AG04450 (cell line): ENCODE measurements at regions not wholly inside any gene's neighbourhood (a gene's known extent, or its start where the extent isn't known, plus 50 kb on each side); places are given as distances from the start of the nearest gene placed in this dataset.
"Not testable (repeated sequence)": the region's sequence is repeated elsewhere in the genome, so short reads cannot be mapped to it uniquely, and the experiment has no call there.

ENCODE experiments used
- CTCF ChIA-PET: fragments of 300-600, 350-600 bp; formaldehyde crosslinking; extraction: SDS; loops from one replicate; lab custom pipeline; 2022; ENCODE audit warnings: antibody characterized with exemption, inconsistent platforms; lab: Charles Lee
- POLR2A ChIA-PET: fragments of 350-600 bp; formaldehyde crosslinking; extraction: SDS; loops from one replicate; lab custom pipeline; 2021; ENCODE audit warnings: antibody characterized with exemption, inconsistent platforms; lab: Yijun Ruan, JAX
- DNase-seq: peaks from one replicate; pipeline ENCODE4 v3.0.0-alpha.2; 2011; ENCODE audit warnings: low read depth, low spot score
- H3K27ac ChIP-seq: one replicate; pipeline ENCODE4 v1.5.1; 2012; ENCODE audit warnings: low read depth, low read length, control low read depth
- H3K27me3 ChIP-seq: one replicate; pipeline ENCODE4 v1.6.0; 2012; ENCODE audit warnings: low read length; ENCODE audit not compliant: control insufficient read depth, insufficient read depth
- H3K4me3 ChIP-seq: 2 replicates; pipeline ENCODE4 v1.5.1; 2011; ENCODE audit warnings: mild to moderate bottlenecking, low read depth, low read length, control low read depth
- H3K9me3 ChIP-seq: 2 replicates; pipeline ENCODE4 v1.5.1; 2012; ENCODE audit warnings: low read length; ENCODE audit not compliant: control insufficient read depth, insufficient read depth
- TF ChIP-seq, protein P1 (sequence below): IDR thresholded peaks from 2 replicates; pipeline ENCODE4 v1.5.1; 2011; ENCODE audit warnings: low read depth, low read length, control low read depth, inconsistent platforms

- ChIA-PET POLR2A (no interaction called here), CTCF (no interaction called here)
- TF ChIP-seq, protein P1, sequence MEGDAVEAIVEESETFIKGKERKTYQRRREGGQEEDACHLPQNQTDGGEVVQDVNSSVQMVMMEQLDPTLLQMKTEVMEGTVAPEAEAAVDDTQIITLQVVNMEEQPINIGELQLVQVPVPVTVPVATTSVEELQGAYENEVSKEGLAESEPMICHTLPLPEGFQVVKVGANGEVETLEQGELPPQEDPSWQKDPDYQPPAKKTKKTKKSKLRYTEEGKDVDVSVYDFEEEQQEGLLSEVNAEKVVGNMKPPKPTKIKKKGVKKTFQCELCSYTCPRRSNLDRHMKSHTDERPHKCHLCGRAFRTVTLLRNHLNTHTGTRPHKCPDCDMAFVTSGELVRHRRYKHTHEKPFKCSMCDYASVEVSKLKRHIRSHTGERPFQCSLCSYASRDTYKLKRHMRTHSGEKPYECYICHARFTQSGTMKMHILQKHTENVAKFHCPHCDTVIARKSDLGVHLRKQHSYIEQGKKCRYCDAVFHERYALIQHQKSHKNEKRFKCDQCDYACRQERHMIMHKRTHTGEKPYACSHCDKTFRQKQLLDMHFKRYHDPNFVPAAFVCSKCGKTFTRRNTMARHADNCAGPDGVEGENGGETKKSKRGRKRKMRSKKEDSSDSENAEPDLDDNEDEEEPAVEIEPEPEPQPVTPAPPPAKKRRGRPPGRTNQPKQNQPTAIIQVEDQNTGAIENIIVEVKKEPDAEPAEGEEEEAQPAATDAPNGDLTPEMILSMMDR, result no peak
- DNase-seq, result no peak
- Histone ChIP-seq H3K27me3 (no peaks in the 10 kb centered on the region), H3K27ac (no peak overlapping the region), H3K4me3 (no peak overlapping the region), H3K9me3 (no peaks in the 10 kb centered on the region; the same call in 1 of the 2 replicates)
Observed at GRCh38 chr2:35184471-35184870, 1171.1 kb upstream of the CRIM1 start.

DNA sequence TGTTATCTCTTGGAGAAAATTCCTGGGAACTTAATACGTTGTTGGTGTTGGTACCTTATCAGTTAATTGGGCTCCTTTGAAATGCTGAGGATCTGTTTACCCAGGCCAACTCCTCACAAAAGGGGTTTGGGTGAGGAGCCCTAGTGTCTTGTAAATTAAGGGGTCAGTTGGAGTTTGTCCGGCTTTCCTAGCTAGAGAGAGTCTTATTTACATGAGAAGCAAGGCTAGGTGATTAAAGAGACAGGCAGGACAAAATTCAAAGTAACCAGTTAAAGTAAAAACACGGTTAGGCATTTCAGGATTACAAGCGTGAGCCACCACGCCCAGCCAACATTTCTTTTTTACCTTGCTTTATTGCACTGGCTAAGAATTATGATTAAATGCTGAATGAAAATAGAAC, 1178.9 kb upstream of the CRIM1 start:
- DNase-seq, H3K27ac ChIP-seq, H3K4me3 ChIP-seq, H3K9me3 ChIP-seq, H3K27me3 ChIP-seq, CTCF ChIA-PET, POLR2A ChIA-PET: not testable (repeated sequence)

- DNase-seq, result no peak
- no peaks in the 10 kb centered on the region for H3K27me3 ChIP-seq
- H3K9me3 ChIP-seq, result peaks cover 4% of the 10 kb centered on the region; the same call in 1 of the 2 replicates
- TF ChIP-seq, protein P1, result no peak
- POLR2A ChIA-PET, result no interaction called here
- H3K4me3 ChIP-seq, result no peak overlapping the region
- no peak overlapping the region for H3K27ac ChIP-seq
- CTCF ChIA-PET, result no interaction called here
Observed at GRCh38 chr2:35174845-35175244, 1180.7 kb upstream of the CRIM1 start.

- POLR2A ChIA-PET, result no interaction called here
- Histone ChIP-seq H3K27ac (no peak overlapping the region), H3K27me3 (no peaks in the 10 kb centered on the region), H3K4me3 (no peak overlapping the region), H3K9me3 (peaks cover 4% of the 10 kb centered on the region; the same call in 1 of the 2 replicates)
- TF ChIP-seq, protein P1, result no peak
- CTCF ChIA-PET, result no interaction called here
- DNase-seq, result no peak
Observed at GRCh38 chr2:35172687-35173086, 1182.9 kb upstream of the CRIM1 start.

DNA sequence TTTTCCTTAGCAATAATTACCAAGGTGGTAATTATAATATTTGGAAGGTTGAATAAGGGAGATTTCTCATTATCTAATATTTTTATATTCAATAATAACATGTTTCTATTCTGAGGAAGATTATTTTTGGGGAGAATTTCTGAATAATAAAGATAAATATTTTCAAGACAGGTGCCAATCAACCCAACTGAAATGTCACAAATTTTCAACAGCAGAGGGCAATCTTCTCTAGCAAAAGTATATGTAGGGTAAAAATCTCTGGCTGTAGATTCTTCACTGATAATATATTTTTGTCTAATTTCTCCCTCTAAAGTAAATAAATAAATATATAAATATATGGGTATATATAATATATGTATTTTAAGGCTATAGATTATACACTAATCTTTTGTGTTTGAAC, 1187.2 kb upstream of the CRIM1 start:
- no peak overlapping the region for H3K27ac ChIP-seq
- no peak for DNase-seq
- no peaks in the 10 kb centered on the region for H3K9me3 ChIP-seq
- H3K27me3 ChIP-seq, result no peaks in the 10 kb centered on the region
- POLR2A ChIA-PET, result no interaction called here
- CTCF ChIA-PET, result no interaction called here
- H3K4me3 ChIP-seq, result no peak overlapping the region
- TF ChIP-seq, protein P1, result no peak

GRCh38 chr2:35163948-35164347, 1191.6 kb upstream of the CRIM1 start:
- H3K27me3 ChIP-seq, result no peaks in the 10 kb centered on the region
- H3K27ac ChIP-seq, result no peak overlapping the region
- no peak for DNase-seq
- CTCF ChIA-PET, result no interaction called here
- no peak overlapping the region for H3K4me3 ChIP-seq
- POLR2A ChIA-PET, result no interaction called here
- TF ChIP-seq, protein P1, result no peak
- H3K9me3 ChIP-seq, result peaks cover 4% of the 10 kb centered on the region; the same call in 1 of the 2 replicates
